ENCODE measurements at regions not wholly inside any gene's neighbourhood (a gene's known extent, or its start where the extent isn't known, plus 50 kb on each side); places are given as distances from the start of the nearest gene placed in this dataset.

GRCh38 chr4:178148106-178148505, 705.9 kb upstream of the AGA start:
- no peak for TF ChIP-seq CTCF (conservative IDR thresholded peaks at IDR 0.05; ENCODE audit: low read depth, low read length)
- no peak for TF ChIP-seq EZH2 (IDR thresholded peaks at IDR 0.05; ENCODE audit: borderline replicate concordance, low read depth, low read length, poor library complexity, severe bottlenecking)
- CTCF ChIA-PET: no interaction called here
- no peak for DNase-seq (ENCODE audit: low spot score)
- H3K27me3 ChIP-seq (replicated peaks; ENCODE audit: insufficient read depth, low read depth, low read length, poor library complexity): peaks cover 5% of the 10 kb centered on the region
- POLR2A ChIA-PET (ENCODE audit: low non-redundant PET): no interaction called here
- no peak overlapping the region for H3K4me3 ChIP-seq (ENCODE audit: low read depth, low read length, poor library complexity, severe bottlenecking)
- no peaks in the 10 kb centered on the region for H3K4me1 ChIP-seq (ENCODE audit: insufficient read depth, low read length, poor library complexity, severe bottlenecking)
- H3K27ac ChIP-seq (ENCODE audit: low read depth, low read length, poor library complexity, severe bottlenecking): no peak overlapping the region
- no peaks in the 10 kb centered on the region for H3K36me3 ChIP-seq (ENCODE audit: insufficient read depth, low read length, poor library complexity, severe bottlenecking)
- intact Hi-C loops (cut with micrococcal nuclease; ENCODE audit: unreplicated experiment): no loop called here
- no peaks in the 10 kb centered on the region for H3K9me3 ChIP-seq (ENCODE audit: low read depth, low read length, poor library complexity, severe bottlenecking)
- no TSS peak for BruUV-seq (replicated peaks)

GRCh38 chr4:178165251-178165950, 723.2 kb upstream of the AGA start:
- intact Hi-C loops (cut with micrococcal nuclease; ENCODE audit: unreplicated experiment): no loop called here
- no peak for TF ChIP-seq CTCF (conservative IDR thresholded peaks at IDR 0.05; ENCODE audit: low read depth, low read length)
- ChIA-PET POLR2A (ENCODE audit: low non-redundant PET) (no interaction called here), CTCF (no interaction called here)
- Histone ChIP-seq H3K9me3 (ENCODE audit: low read depth, low read length, poor library complexity, severe bottlenecking) (peaks cover 11% of the 10 kb centered on the region), H3K4me3 (ENCODE audit: low read depth, low read length, poor library complexity, severe bottlenecking) (no peak overlapping the region), H3K27me3 (replicated peaks; ENCODE audit: insufficient read depth, low read depth, low read length, poor library complexity) (no peaks in the 10 kb centered on the region), H3K36me3 (ENCODE audit: insufficient read depth, low read length, poor library complexity, severe bottlenecking) (no peaks in the 10 kb centered on the region), H3K4me1 (ENCODE audit: insufficient read depth, low read length, poor library complexity, severe bottlenecking) (no peaks in the 10 kb centered on the region), H3K27ac (ENCODE audit: low read depth, low read length, poor library complexity, severe bottlenecking) (no peak overlapping the region)
- BruUV-seq (replicated peaks): no TSS peak
- no peak for DNase-seq (ENCODE audit: low spot score)

GRCh38 chr4:178165951-178166308, 723.7 kb upstream of the AGA start:
- H3K27ac ChIP-seq (ENCODE audit: low read depth, low read length, poor library complexity, severe bottlenecking): no peak overlapping the region
- H3K36me3 ChIP-seq (ENCODE audit: insufficient read depth, low read length, poor library complexity, severe bottlenecking): no peaks in the 10 kb centered on the region
- TF ChIP-seq CTCF (conservative IDR thresholded peaks at IDR 0.05; ENCODE audit: low read depth, low read length) (no peak), EZH2 (IDR thresholded peaks at IDR 0.05; ENCODE audit: borderline replicate concordance, low read depth, low read length, poor library complexity, severe bottlenecking) (no peak)
- no TSS peak for BruUV-seq (replicated peaks)
- POLR2A ChIA-PET (ENCODE audit: low non-redundant PET): no interaction called here
- peaks cover 5% of the 10 kb centered on the region for H3K9me3 ChIP-seq (ENCODE audit: low read depth, low read length, poor library complexity, severe bottlenecking)
- DNase-seq (ENCODE audit: low spot score): no peak
- CTCF ChIA-PET: no interaction called here
- intact Hi-C loops (cut with micrococcal nuclease; ENCODE audit: unreplicated experiment): no loop called here
- no peaks in the 10 kb centered on the region for H3K4me1 ChIP-seq (ENCODE audit: insufficient read depth, low read length, poor library complexity, severe bottlenecking)
- H3K27me3 ChIP-seq (replicated peaks; ENCODE audit: insufficient read depth, low read depth, low read length, poor library complexity): no peaks in the 10 kb centered on the region
- no peak overlapping the region for H3K4me3 ChIP-seq (ENCODE audit: low read depth, low read length, poor library complexity, severe bottlenecking)
